Transverse colon (tissue), 3 donors: ENCODE measurements at regions not wholly inside any gene's neighbourhood (a gene's known extent, or its start where the extent isn't known, plus 50 kb on each side); places are given as distances from the start of the nearest gene placed in this dataset.

Experiments
- EP300 ChIP-seq: sonication (generic); formaldehyde crosslinking; IDR thresholded peaks from one replicate; pipeline ENCODE4 v1.6.1; 2017; ENCODE audit warnings: antibody characterized with exemption, low read depth
- POLR2A ChIP-seq: fragments of 450-650 bp; IDR thresholded peaks from one replicate; pipeline ENCODE4 v1.6.1; 2016; ENCODE audit warnings: antibody characterized with exemption, mild to moderate bottlenecking, moderate library complexity
- TF ChIP-seq, protein P1 (sequence below), 5 experiments: fragments of 200-600 bp in 3 of 5; fragments of 450-650 bp in 2 of 5; sonication (generic) in 3 of 5; IDR thresholded peaks; 1 replicate in 2 of 5; 2 replicates in 3 of 5; pipeline ENCODE4 v1.5.1; 2016 to 2017; ENCODE audit warnings: antibody characterized with exemption in 5 of 5, inconsistent platforms in 3 of 5, mild to moderate bottlenecking in 2 of 5, moderate library complexity in 1 of 5

DNA sequence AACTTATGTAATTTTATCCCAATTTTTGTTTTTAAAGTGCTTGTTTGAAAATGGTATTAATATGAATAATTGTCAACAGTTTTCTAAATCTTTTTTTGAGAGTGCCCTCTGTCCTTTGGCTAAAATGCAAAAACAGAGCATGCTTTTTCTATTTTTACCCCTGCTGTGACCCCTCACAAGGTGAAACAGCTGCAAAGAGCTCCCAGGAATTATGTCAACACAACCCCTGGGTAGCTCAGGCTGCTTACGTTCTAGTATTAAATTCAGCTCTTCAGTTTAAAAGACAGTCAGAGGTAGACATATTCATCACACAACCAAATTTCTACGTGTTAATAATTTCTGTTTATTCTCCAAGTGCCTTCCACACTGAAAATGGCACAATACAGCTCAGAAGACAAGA lies 367.5 kb downstream of the PRDM5 start:
- TF ChIP-seq, protein P1, sequence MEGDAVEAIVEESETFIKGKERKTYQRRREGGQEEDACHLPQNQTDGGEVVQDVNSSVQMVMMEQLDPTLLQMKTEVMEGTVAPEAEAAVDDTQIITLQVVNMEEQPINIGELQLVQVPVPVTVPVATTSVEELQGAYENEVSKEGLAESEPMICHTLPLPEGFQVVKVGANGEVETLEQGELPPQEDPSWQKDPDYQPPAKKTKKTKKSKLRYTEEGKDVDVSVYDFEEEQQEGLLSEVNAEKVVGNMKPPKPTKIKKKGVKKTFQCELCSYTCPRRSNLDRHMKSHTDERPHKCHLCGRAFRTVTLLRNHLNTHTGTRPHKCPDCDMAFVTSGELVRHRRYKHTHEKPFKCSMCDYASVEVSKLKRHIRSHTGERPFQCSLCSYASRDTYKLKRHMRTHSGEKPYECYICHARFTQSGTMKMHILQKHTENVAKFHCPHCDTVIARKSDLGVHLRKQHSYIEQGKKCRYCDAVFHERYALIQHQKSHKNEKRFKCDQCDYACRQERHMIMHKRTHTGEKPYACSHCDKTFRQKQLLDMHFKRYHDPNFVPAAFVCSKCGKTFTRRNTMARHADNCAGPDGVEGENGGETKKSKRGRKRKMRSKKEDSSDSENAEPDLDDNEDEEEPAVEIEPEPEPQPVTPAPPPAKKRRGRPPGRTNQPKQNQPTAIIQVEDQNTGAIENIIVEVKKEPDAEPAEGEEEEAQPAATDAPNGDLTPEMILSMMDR (IDR thresholded peaks at IDR 0.05) = no peak
- TF ChIP-seq EP300 (no peak), POLR2A (no peak)
